ENCODE measurements at regions not wholly inside any gene's neighbourhood (a gene's known extent, or its start where the extent isn't known, plus 50 kb on each side); places are given as distances from the start of the nearest gene placed in this dataset.

GRCh38 chr3:107892955-107893624 lies 197.7 kb downstream of the CD47 start:
- peak; percentile 67 for DNase-seq

- peak; percentile 97 for DNase-seq
Observed at GRCh38 chr3:107884719-107885460, 205.9 kb downstream of the CD47 start.

- DNase-seq = no peak
Observed at GRCh38 chr3:107884028-107884427, 206.8 kb downstream of the CD47 start.

GRCh38 chr3:107882881-107883280 lies 207.9 kb downstream of the CD47 start:
- no peak for DNase-seq

GRCh38 chr3:107882261-107882660 lies 208.6 kb downstream of the CD47 start:
- DNase-seq = no peak

- DNase-seq = no peak
Observed at GRCh38 chr3:107881509-107881908, 209.3 kb downstream of the CD47 start.

GRCh38 chr3:107880702-107881101 lies 210.1 kb downstream of the CD47 start:
- DNase-seq = no peak

- DNase-seq = peak; percentile 13
Observed at GRCh38 chr3:107877936-107878335, 212.9 kb downstream of the CD47 start.

GRCh38 chr3:107870943-107871638 lies 219.7 kb downstream of the CD47 start:
- DNase-seq = no peak

- DNase-seq = no peak
Observed at GRCh38 chr3:107870096-107870495, 220.7 kb downstream of the CD47 start.

- DNase-seq = no peak
Observed at GRCh38 chr3:107868449-107868848, 222.4 kb downstream of the CD47 start.

- DNase-seq = no peak
Observed at GRCh38 chr3:107861904-107862303, 228.9 kb downstream of the CD47 start.

GRCh38 chr3:107861422-107861821 lies 229.4 kb downstream of the CD47 start:
- no peak for DNase-seq

All from fibroblast of skin of right quadriceps (primary cell).